ENCODE measurements at regions not wholly inside any gene's neighbourhood (a gene's known extent, or its start where the extent isn't known, plus 50 kb on each side); places are given as distances from the start of the nearest gene placed in this dataset.

DNA sequence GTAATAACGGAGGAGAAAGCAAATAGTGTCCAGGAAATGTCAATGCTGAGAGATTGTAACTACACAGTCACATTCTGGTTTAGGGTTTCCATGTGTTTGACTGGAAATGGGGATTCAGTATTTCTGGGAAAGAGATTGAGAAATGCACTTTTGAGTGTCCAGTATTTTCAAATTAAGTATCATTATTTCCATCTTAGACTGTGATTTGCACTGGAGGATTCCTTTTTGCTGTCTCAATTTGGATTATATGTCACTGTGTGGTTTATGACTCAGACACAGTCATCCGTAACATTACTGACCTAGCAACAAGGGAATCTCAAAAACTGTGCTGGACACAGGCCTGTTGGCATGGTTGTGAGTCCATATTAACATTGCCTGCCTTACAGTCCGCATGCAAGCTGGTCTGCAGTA lies 681.4 kb downstream of the CDH11 start:
- TF ChIP-seq, protein P1, sequence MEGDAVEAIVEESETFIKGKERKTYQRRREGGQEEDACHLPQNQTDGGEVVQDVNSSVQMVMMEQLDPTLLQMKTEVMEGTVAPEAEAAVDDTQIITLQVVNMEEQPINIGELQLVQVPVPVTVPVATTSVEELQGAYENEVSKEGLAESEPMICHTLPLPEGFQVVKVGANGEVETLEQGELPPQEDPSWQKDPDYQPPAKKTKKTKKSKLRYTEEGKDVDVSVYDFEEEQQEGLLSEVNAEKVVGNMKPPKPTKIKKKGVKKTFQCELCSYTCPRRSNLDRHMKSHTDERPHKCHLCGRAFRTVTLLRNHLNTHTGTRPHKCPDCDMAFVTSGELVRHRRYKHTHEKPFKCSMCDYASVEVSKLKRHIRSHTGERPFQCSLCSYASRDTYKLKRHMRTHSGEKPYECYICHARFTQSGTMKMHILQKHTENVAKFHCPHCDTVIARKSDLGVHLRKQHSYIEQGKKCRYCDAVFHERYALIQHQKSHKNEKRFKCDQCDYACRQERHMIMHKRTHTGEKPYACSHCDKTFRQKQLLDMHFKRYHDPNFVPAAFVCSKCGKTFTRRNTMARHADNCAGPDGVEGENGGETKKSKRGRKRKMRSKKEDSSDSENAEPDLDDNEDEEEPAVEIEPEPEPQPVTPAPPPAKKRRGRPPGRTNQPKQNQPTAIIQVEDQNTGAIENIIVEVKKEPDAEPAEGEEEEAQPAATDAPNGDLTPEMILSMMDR (IDR thresholded peaks at IDR 0.05; ENCODE audit: poor library complexity): no peak
- no peak for TF ChIP-seq EZH2 (IDR thresholded peaks at IDR 0.05; ENCODE audit: borderline replicate concordance)
